ENCODE measurements at regions not wholly inside any gene's neighbourhood (a gene's known extent, or its start where the extent isn't known, plus 50 kb on each side); places are given as distances from the start of the nearest gene placed in this dataset.

GRCh38 chr1:95551201-95551600, 317.2 kb downstream of the RWDD3 start:
- Mint-ChIP-seq H3K9me3 (ENCODE audit: unreplicated experiment) (no peaks in the 10 kb centered on the region), H3K4me3 (ENCODE audit: unreplicated experiment) (no peak overlapping the region), H3K4me1 (ENCODE audit: low read depth, unreplicated experiment) (peaks cover 2% of the 10 kb centered on the region), H3K27me3 (ENCODE audit: low read depth, unreplicated experiment) (peaks cover 3% of the 10 kb centered on the region), H3K27ac (ENCODE audit: unreplicated experiment) (no peak overlapping the region), H3K36me3 (ENCODE audit: low read depth, unreplicated experiment) (no peaks in the 10 kb centered on the region)
- H3K9me3 ChIP-seq (ENCODE audit: insufficient read depth, low read depth, low read length), result peaks cover 1% of the 10 kb centered on the region
- no peak overlapping the region for H2AFZ ChIP-seq (ENCODE audit: low read depth, low read length)
- no peaks in the 10 kb centered on the region for H3K79me2 ChIP-seq (ENCODE audit: insufficient read depth, low read length)
- H3K36me3 ChIP-seq (ENCODE audit: insufficient read depth, low read length), result no peaks in the 10 kb centered on the region
- DNase-seq (ENCODE audit: low read depth) (no peak), FAIRE-seq (no peak)
- no peak overlapping the region for H3K4me2 ChIP-seq (ENCODE audit: low read length)
- no peak overlapping the region for H3K9ac ChIP-seq (ENCODE audit: low read length)
- no peaks in the 10 kb centered on the region for H3K4me1 ChIP-seq (ENCODE audit: insufficient read depth, low read length)
- H4K20me1 ChIP-seq (ENCODE audit: insufficient read depth, low read length), result no peaks in the 10 kb centered on the region
- TF ChIP-seq, protein P1, sequence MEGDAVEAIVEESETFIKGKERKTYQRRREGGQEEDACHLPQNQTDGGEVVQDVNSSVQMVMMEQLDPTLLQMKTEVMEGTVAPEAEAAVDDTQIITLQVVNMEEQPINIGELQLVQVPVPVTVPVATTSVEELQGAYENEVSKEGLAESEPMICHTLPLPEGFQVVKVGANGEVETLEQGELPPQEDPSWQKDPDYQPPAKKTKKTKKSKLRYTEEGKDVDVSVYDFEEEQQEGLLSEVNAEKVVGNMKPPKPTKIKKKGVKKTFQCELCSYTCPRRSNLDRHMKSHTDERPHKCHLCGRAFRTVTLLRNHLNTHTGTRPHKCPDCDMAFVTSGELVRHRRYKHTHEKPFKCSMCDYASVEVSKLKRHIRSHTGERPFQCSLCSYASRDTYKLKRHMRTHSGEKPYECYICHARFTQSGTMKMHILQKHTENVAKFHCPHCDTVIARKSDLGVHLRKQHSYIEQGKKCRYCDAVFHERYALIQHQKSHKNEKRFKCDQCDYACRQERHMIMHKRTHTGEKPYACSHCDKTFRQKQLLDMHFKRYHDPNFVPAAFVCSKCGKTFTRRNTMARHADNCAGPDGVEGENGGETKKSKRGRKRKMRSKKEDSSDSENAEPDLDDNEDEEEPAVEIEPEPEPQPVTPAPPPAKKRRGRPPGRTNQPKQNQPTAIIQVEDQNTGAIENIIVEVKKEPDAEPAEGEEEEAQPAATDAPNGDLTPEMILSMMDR (IDR thresholded peaks at IDR 0.05; ENCODE audit: insufficient read depth, low read depth, low read length), result no peak
- TF ChIP-seq EZH2 (IDR thresholded peaks at IDR 0.05; ENCODE audit: insufficient read depth, low read length), result no peak
- H3K4me3 ChIP-seq (ENCODE audit: insufficient read depth, low read depth, low read length), result no peak overlapping the region
- H3K27ac ChIP-seq (ENCODE audit: low read depth, low read length), result no peak overlapping the region
- no peaks in the 10 kb centered on the region for H3K27me3 ChIP-seq (ENCODE audit: insufficient read depth, low read length)

DNA sequence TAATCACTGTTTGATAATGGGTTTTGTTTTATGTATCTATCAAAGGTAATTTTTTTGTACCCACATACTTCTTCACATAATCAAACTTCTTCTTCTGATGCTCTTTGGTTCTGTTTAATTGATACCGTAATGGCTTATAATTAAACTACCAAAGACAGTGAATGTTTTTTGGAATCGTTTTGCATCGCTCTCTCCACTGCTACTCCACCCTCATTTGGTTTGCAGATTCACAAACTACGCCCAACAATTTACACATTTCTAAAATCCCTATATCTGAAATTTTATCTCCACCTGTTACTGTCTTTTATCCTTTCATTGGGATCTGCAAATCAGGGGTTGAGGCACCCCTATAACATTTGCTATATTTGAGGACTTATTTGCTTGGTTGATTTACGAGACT, 319.6 kb downstream of the RWDD3 start:
- H3K27me3 Mint-ChIP-seq (ENCODE audit: low read depth, unreplicated experiment), result no peaks in the 10 kb centered on the region
- Histone ChIP-seq H3K4me2 (ENCODE audit: low read length) (no peak overlapping the region), H3K4me1 (ENCODE audit: insufficient read depth, low read length) (no peaks in the 10 kb centered on the region), H3K9me3 (ENCODE audit: insufficient read depth, low read depth, low read length) (peaks cover 2% of the 10 kb centered on the region), H4K20me1 (ENCODE audit: insufficient read depth, low read length) (no peaks in the 10 kb centered on the region), H3K27me3 (ENCODE audit: insufficient read depth, low read length) (no peaks in the 10 kb centered on the region), H3K36me3 (ENCODE audit: insufficient read depth, low read length) (no peaks in the 10 kb centered on the region), H3K27ac (ENCODE audit: low read depth, low read length) (no peak overlapping the region), H3K4me3 (ENCODE audit: insufficient read depth, low read depth, low read length) (no peak overlapping the region), H3K9ac (ENCODE audit: low read length) (no peak overlapping the region), H3K79me2 (ENCODE audit: insufficient read depth, low read length) (no peaks in the 10 kb centered on the region), H2AFZ (ENCODE audit: low read depth, low read length) (no peak overlapping the region)
- H3K36me3 Mint-ChIP-seq (ENCODE audit: low read depth, unreplicated experiment), result no peaks in the 10 kb centered on the region
- peaks cover 7% of the 10 kb centered on the region for H3K9me3 Mint-ChIP-seq (ENCODE audit: unreplicated experiment)
- no peak for TF ChIP-seq EZH2 (IDR thresholded peaks at IDR 0.05; ENCODE audit: insufficient read depth, low read length)
- TF ChIP-seq, protein P1 (IDR thresholded peaks at IDR 0.05; ENCODE audit: insufficient read depth, low read depth, low read length), result no peak
- no peak overlapping the region for H3K27ac Mint-ChIP-seq (ENCODE audit: unreplicated experiment)
- H3K4me3 Mint-ChIP-seq (ENCODE audit: unreplicated experiment), result no peak overlapping the region
- no peaks in the 10 kb centered on the region for H3K4me1 Mint-ChIP-seq (ENCODE audit: low read depth, unreplicated experiment)
- no peak for DNase-seq (ENCODE audit: low read depth)
- FAIRE-seq, result no peak

- Mint-ChIP-seq H3K4me1 (ENCODE audit: low read depth, unreplicated experiment) (no peaks in the 10 kb centered on the region), H3K36me3 (ENCODE audit: low read depth, unreplicated experiment) (no peaks in the 10 kb centered on the region), H3K4me3 (ENCODE audit: unreplicated experiment) (no peak overlapping the region), H3K27ac (ENCODE audit: unreplicated experiment) (no peak overlapping the region), H3K9me3 (ENCODE audit: unreplicated experiment) (peaks cover 7% of the 10 kb centered on the region), H3K27me3 (ENCODE audit: low read depth, unreplicated experiment) (no peaks in the 10 kb centered on the region)
- TF ChIP-seq, protein P1 (IDR thresholded peaks at IDR 0.05; ENCODE audit: insufficient read depth, low read depth, low read length), result no peak
- TF ChIP-seq EZH2 (IDR thresholded peaks at IDR 0.05; ENCODE audit: insufficient read depth, low read length), result no peak
- no peak for FAIRE-seq
- H3K9ac ChIP-seq (ENCODE audit: low read length), result no peak overlapping the region
- no peak overlapping the region for H3K4me2 ChIP-seq (ENCODE audit: low read length)
- no peak overlapping the region for H3K27ac ChIP-seq (ENCODE audit: low read depth, low read length)
- H3K79me2 ChIP-seq (ENCODE audit: insufficient read depth, low read length), result no peaks in the 10 kb centered on the region
- no peaks in the 10 kb centered on the region for H3K36me3 ChIP-seq (ENCODE audit: insufficient read depth, low read length)
- H4K20me1 ChIP-seq (ENCODE audit: insufficient read depth, low read length), result no peaks in the 10 kb centered on the region
- DNase-seq (ENCODE audit: low read depth), result no peak
- H3K9me3 ChIP-seq (ENCODE audit: insufficient read depth, low read depth, low read length), result peaks cover 2% of the 10 kb centered on the region
- no peaks in the 10 kb centered on the region for H3K4me1 ChIP-seq (ENCODE audit: insufficient read depth, low read length)
- H3K4me3 ChIP-seq (ENCODE audit: insufficient read depth, low read depth, low read length), result no peak overlapping the region
- no peaks in the 10 kb centered on the region for H3K27me3 ChIP-seq (ENCODE audit: insufficient read depth, low read length)
- no peak overlapping the region for H2AFZ ChIP-seq (ENCODE audit: low read depth, low read length)
Measured at GRCh38 chr1:95554408-95554807, 320.4 kb downstream of the RWDD3 start.

Data from astrocyte (in vitro differentiated cells and primary cell).